NT2/D1 (cell line): ENCODE measurements at regions not wholly inside any gene's neighbourhood (a gene's known extent, or its start where the extent isn't known, plus 50 kb on each side); places are given as distances from the start of the nearest gene placed in this dataset.
"Not testable (repeated sequence)": the region's sequence is repeated elsewhere in the genome, so short reads cannot be mapped to it uniquely, and the experiment has no call there.

ENCODE experiments used
- SUZ12 ChIP-seq: IDR thresholded peaks from 2 replicates; pipeline ENCODE4 v1.6.1; 2011; ENCODE audit not compliant: insufficient read length, insufficient read depth; ENCODE audit errors: extremely low read depth
- YY1 ChIP-seq: IDR thresholded peaks from 2 replicates; pipeline ENCODE4 v1.6.1; 2011; ENCODE audit not compliant: insufficient read length, insufficient read depth
- ZNF274 ChIP-seq: IDR thresholded peaks from 2 replicates; pipeline ENCODE4 v1.6.1; 2011; ENCODE audit warnings: mild to moderate bottlenecking, low read depth, low read length

- TF ChIP-seq SUZ12, YY1, ZNF274: not testable (repeated sequence)
These were observed 89.2 kb upstream of the ITPRID2 start for GRCh38 chr2:181802300-181802699.
